HepG2 (cell line): ENCODE measurements at regions not wholly inside any gene's neighbourhood (a gene's known extent, or its start where the extent isn't known, plus 50 kb on each side); places are given as distances from the start of the nearest gene placed in this dataset.
A peak's percentile ranks its signal among the peaks of the same experiment; 100 is the strongest.

Source experiments
- ETV5 ChIP-seq: IDR thresholded peaks from 2 replicates; pipeline ENCODE4 v1.6.1; 2018; ENCODE audit warnings: missing biosample characterization, missing genetic modification reagents, inconsistent platforms, borderline replicate concordance
- EZH2 ChIP-seq: conservative IDR thresholded peaks from 2 replicates; pipeline ENCODE4 v1.6.1; 2012; ENCODE audit warnings: mild to moderate bottlenecking, low read depth, low read length, moderate library complexity
- FOSL1 ChIP-seq: sonication (generic); formaldehyde crosslinking; IDR thresholded peaks from 2 replicates; pipeline ENCODE4 v1.9.0; 2021; ENCODE audit warnings: missing genetic modification reagents, borderline replicate concordance
- HMGXB4 ChIP-seq, 2 experiments: sonication (generic) in 1 of 2; formaldehyde crosslinking in 1 of 2; IDR thresholded peaks; 2 replicates each; pipeline versions ENCODE4 v1.4.0 to v1.6.1; 2018 to 2020; ENCODE audit warnings: missing genetic modification reagents in 2 of 2, borderline replicate concordance in 1 of 2, low read depth in 1 of 2, mild to moderate bottlenecking in 1 of 2, missing biosample characterization in 1 of 2
- MEIS2 ChIP-seq: sonication (generic); formaldehyde crosslinking; IDR thresholded peaks from 2 replicates; pipeline ENCODE4 v1.9.0; 2021; ENCODE audit warnings: mild to moderate bottlenecking, missing genetic modification reagents
- PHF8 ChIP-seq: sonication (generic); formaldehyde crosslinking; IDR thresholded peaks from 2 replicates; pipeline ENCODE4 v1.5.0; 2020; ENCODE audit warnings: missing genetic modification reagents
- POGZ ChIP-seq: sonication (generic); formaldehyde crosslinking; IDR thresholded peaks from 2 replicates; pipeline ENCODE4 v1.4.0; 2020; ENCODE audit warnings: mild to moderate bottlenecking, missing genetic modification reagents
- PRMT3 ChIP-seq: sonication (generic); formaldehyde crosslinking; IDR thresholded peaks from 2 replicates; pipeline ENCODE4 v1.8.1; 2022; ENCODE audit warnings: low read depth, mild to moderate bottlenecking, moderate library complexity, missing genetic modification reagents, borderline replicate concordance
- RAD21 ChIP-seq: fragments of 450-650 bp; formaldehyde crosslinking; IDR thresholded peaks from 2 replicates; pipeline ENCODE4 v1.5.0; 2020; ENCODE audit warnings: mild to moderate bottlenecking
- RCOR2 ChIP-seq: IDR thresholded peaks from 2 replicates; pipeline ENCODE4 v1.6.1; 2016; ENCODE audit warnings: missing biosample characterization, missing genetic modification reagents
- RFXANK ChIP-seq: IDR thresholded peaks from 2 replicates; pipeline ENCODE4 v1.6.1; 2016
- SETDB1 ChIP-seq: sonication (generic); formaldehyde crosslinking; IDR thresholded peaks from 2 replicates; pipeline ENCODE4 v1.5.1; 2020; ENCODE audit warnings: missing genetic modification reagents, mild to moderate bottlenecking, borderline replicate concordance
- SP1 ChIP-seq, 2 experiments: fragments of 450-650 bp in 1 of 2; sonication (generic) in 1 of 2; formaldehyde crosslinking in 1 of 2; IDR thresholded peaks; 2 replicates each; pipeline versions ENCODE4 v1.4.0 to v1.6.1; 2016 to 2020; ENCODE audit warnings: missing genetic modification reagents in 1 of 2
- ZBTB38 ChIP-seq: sonication (generic); formaldehyde crosslinking; IDR thresholded peaks from 2 replicates; pipeline ENCODE4 v1.5.1; 2020; ENCODE audit warnings: mild to moderate bottlenecking, missing genetic modification reagents
- ZNF205 ChIP-seq: IDR thresholded peaks from 2 replicates; pipeline ENCODE4 v1.6.1; 2018; ENCODE audit warnings: missing biosample characterization, missing genetic modification reagents
- ZNF235 ChIP-seq: sonication (generic); formaldehyde crosslinking; IDR thresholded peaks from 2 replicates; pipeline ENCODE4 v1.8.1; 2023; ENCODE audit warnings: mild to moderate bottlenecking, missing genetic modification reagents, borderline replicate concordance
- ZNF24 ChIP-seq: fragments of 450-650 bp; IDR thresholded peaks from 2 replicates; pipeline ENCODE4 v1.6.1; 2017; ENCODE audit warnings: antibody characterized with exemption, mild to moderate bottlenecking
- ZNF3 ChIP-seq: IDR thresholded peaks from 2 replicates; pipeline ENCODE4 v1.7.0; 2017; ENCODE audit warnings: inconsistent platforms
- ZNF460 ChIP-seq: sonication (generic); formaldehyde crosslinking; IDR thresholded peaks from 2 replicates; pipeline ENCODE4 v1.5.1; 2020; ENCODE audit warnings: missing genetic modification reagents, mild to moderate bottlenecking, borderline replicate concordance
- ZNF557 ChIP-seq: sonication (generic); formaldehyde crosslinking; IDR thresholded peaks from 2 replicates; pipeline ENCODE4 v1.4.0; 2020; ENCODE audit warnings: missing genetic modification reagents
- TF ChIP-seq, protein P1 (sequence below), 2 experiments: sonication (generic) in 1 of 2; formaldehyde crosslinking in 1 of 2; IDR thresholded peaks; 2 replicates each; pipeline versions ENCODE4 v1.6.1 to v1.9.0; 2014 to 2022; ENCODE audit warnings: antibody characterized with exemption in 1 of 2, borderline replicate concordance in 1 of 2, inconsistent platforms in 1 of 2, low read depth in 1 of 2, missing genetic modification reagents in 1 of 2

DNA sequence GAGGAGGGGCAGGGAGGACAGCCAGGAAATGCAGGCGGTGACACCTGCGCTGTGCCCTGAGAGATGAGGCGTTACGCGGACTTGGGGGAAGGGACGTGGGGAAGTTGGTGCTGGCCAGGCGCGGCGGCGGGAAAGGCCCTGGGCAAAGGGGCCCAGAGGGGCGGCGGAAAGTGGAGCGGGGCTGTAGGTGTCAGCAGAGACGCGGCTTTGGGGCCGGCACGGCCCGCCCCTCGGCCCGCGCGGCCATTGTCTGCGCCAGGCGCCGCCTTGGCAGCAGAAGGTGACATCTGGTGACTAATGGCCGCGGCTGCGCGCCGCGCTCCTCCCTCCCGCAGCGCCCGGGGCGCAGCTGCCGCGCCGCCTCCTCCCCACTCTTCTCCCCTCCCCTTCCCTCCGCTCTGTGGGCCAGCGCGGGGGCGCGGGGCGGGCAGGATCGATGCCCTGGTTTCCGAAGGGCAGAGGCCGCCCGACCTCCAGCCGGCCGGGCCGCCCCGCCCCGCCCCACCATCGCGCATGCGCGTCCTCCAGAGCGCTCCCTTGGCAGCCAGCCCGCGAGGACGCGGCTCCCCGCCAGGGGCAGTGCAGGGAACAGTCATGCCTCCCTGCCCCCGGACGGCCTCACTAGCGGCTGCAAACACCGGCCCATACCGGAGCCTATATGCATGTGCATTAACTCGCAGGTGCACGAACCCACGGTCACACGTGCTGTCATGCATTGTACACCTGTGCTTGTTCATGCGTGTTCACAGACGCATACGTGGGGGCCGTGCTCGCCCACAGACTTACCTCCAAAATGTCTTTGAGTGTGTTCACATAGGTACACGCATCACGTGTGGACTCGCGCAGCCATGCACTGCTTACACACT, 269.6 kb downstream of the RPS24 start (continued):
- TF ChIP-seq SETDB1 (no peak), ZNF460 (CRISPR knock-in tag) (no peak), ZNF3 (CRISPR knock-in tag) (no peak), ZNF24 (no peak), HMGXB4 (CRISPR knock-in tag; IDR thresholded peaks at IDR 0.05; ENCODE audit: borderline replicate concordance in 1 of 2, low read depth in 1 of 2) (peak; percentile 53 to 84), FOSL1 (CRISPR knock-in tag) (no peak), PRMT3 (CRISPR knock-in tag) (no peak), PHF8 (CRISPR knock-in tag) (peak; percentile 67), ZNF205 (CRISPR knock-in tag) (0 out of 2 replicates have a peak, but pooled peaks have one; percentile 26), ETV5 (peak; percentile 84; the same call in 1 of the 2 replicates), POGZ (CRISPR knock-in tag) (peak; percentile 99), RCOR2 (0 out of 2 replicates have a peak, but pooled peaks have one; percentile 32), RAD21 (CRISPR knock-in tag) (peak; percentile 74; the same call in 1 of the 2 replicates), RFXANK (CRISPR knock-in tag) (0 out of 2 replicates have a peak, but pooled peaks have one; percentile 46), EZH2 (no peak), ZNF235 (no peak), ZBTB38 (peak; percentile 78), MEIS2 (CRISPR knock-in tag) (peak; percentile 92), SP1 (IDR thresholded peaks at IDR 0.05) (no peak), SP1 (CRISPR knock-in tag; IDR thresholded peaks at IDR 0.05) (peak; percentile 71; the same call in 1 of the 2 replicates), ZNF557 (no peak)
- TF ChIP-seq, protein P1, sequence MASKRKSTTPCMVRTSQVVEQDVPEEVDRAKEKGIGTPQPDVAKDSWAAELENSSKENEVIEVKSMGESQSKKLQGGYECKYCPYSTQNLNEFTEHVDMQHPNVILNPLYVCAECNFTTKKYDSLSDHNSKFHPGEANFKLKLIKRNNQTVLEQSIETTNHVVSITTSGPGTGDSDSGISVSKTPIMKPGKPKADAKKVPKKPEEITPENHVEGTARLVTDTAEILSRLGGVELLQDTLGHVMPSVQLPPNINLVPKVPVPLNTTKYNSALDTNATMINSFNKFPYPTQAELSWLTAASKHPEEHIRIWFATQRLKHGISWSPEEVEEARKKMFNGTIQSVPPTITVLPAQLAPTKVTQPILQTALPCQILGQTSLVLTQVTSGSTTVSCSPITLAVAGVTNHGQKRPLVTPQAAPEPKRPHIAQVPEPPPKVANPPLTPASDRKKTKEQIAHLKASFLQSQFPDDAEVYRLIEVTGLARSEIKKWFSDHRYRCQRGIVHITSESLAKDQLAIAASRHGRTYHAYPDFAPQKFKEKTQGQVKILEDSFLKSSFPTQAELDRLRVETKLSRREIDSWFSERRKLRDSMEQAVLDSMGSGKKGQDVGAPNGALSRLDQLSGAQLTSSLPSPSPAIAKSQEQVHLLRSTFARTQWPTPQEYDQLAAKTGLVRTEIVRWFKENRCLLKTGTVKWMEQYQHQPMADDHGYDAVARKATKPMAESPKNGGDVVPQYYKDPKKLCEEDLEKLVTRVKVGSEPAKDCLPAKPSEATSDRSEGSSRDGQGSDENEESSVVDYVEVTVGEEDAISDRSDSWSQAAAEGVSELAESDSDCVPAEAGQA (IDR thresholded peaks at IDR 0.05; ENCODE audit: low read depth), result peak; percentile 13; the same call in 1 of the 2 replicates
- TF ChIP-seq, protein P1 (CRISPR knock-in tag; IDR thresholded peaks at IDR 0.05; ENCODE audit: borderline replicate concordance), result no peak; the same call in 1 of the 2 replicates
